Endothelial cell of umbilical vein (primary cell): ENCODE measurements at regions not wholly inside any gene's neighbourhood (a gene's known extent, or its start where the extent isn't known, plus 50 kb on each side); places are given as distances from the start of the nearest gene placed in this dataset.

Source experiments
- CTCF ChIP-seq, 2 donors: IDR thresholded peaks; 1 replicate in 1 of 2; 2 replicates in 1 of 2; pipeline ENCODE4 v1.5.1; 2011; ENCODE audit warnings: low read length in 2 of 2, mild to moderate bottlenecking in 2 of 2, moderate library complexity in 2 of 2, control low read depth in 1 of 2, inconsistent platforms in 1 of 2, low read depth in 1 of 2; ENCODE audit not compliant: insufficient read depth in 1 of 2; ENCODE audit errors: extremely low read depth in 1 of 2
- EZH2 ChIP-seq: IDR thresholded peaks from 2 replicates; pipeline ENCODE4 v1.6.1; 2012; ENCODE audit warnings: borderline replicate concordance, low read depth, mild to moderate bottlenecking, moderate library complexity, low read length, inconsistent platforms; ENCODE audit not compliant: severe bottlenecking
- MAX ChIP-seq: IDR thresholded peaks from 2 replicates; pipeline ENCODE4 v1.6.1; 2011; ENCODE audit not compliant: insufficient read depth, insufficient read length
- POLR2A ChIP-seq: IDR thresholded peaks from 2 replicates; pipeline ENCODE4 v1.6.1; 2012; ENCODE audit warnings: low read depth, mild to moderate bottlenecking, control low read depth, low read length
- POLR2AphosphoS5 ChIP-seq: IDR thresholded peaks from 2 replicates; pipeline ENCODE4 v1.6.1; 2012; ENCODE audit warnings: low read depth, mild to moderate bottlenecking, control low read depth, low read length, moderate library complexity; ENCODE audit not compliant: insufficient read depth

- no peak for TF ChIP-seq POLR2A
- TF ChIP-seq CTCF (IDR thresholded peaks at IDR 0.05; ENCODE audit: extremely low read depth in 1 of 2, insufficient read depth in 1 of 2, low read depth in 1 of 2, low read length in 2 of 2): no peak
- no peak for TF ChIP-seq EZH2
- TF ChIP-seq MAX: no peak
- no peak for TF ChIP-seq POLR2AphosphoS5
Observed at GRCh38 chr14:28300356-28300755, 466.2 kb upstream of the FOXG1 start.
